HCT116 (cell line): ENCODE measurements at regions not wholly inside any gene's neighbourhood (a gene's known extent, or its start where the extent isn't known, plus 50 kb on each side); places are given as distances from the start of the nearest gene placed in this dataset.

ENCODE experiments used
- EGR1 ChIP-seq: IDR thresholded peaks from 2 replicates; pipeline ENCODE4 v1.6.1; 2012; ENCODE audit warnings: low read depth
- ELF1 ChIP-seq: IDR thresholded peaks from 2 replicates; pipeline ENCODE4 v1.6.1; 2012; ENCODE audit warnings: low read depth, borderline replicate concordance
- EZH2 ChIP-seq: fragments of 200-600 bp; sonication (generic); IDR thresholded peaks from 2 replicates; pipeline ENCODE4 v1.6.1; 2017; ENCODE audit warnings: antibody characterized with exemption, mixed run types
- EZH2phosphoT487 ChIP-seq: fragments of 200-600 bp; IDR thresholded peaks from 2 replicates; pipeline ENCODE4 v1.6.1; 2018; ENCODE audit warnings: antibody characterized with exemption, borderline replicate concordance
- POLR2A ChIP-seq: IDR thresholded peaks from 2 replicates; pipeline ENCODE4 v1.7.0; 2011; ENCODE audit warnings: borderline replicate concordance; ENCODE audit not compliant: insufficient read depth, insufficient read length; ENCODE audit errors: extremely low read depth
- POLR2AphosphoS5 ChIP-seq: IDR thresholded peaks from 2 replicates; pipeline ENCODE4 v1.6.1; 2011; ENCODE audit warnings: mild to moderate bottlenecking, low read depth, low read length, moderate library complexity
- RAD21 ChIP-seq: IDR thresholded peaks from 2 replicates; pipeline ENCODE4 v1.6.1; 2012; ENCODE audit warnings: low read depth, mild to moderate bottlenecking
- SIN3A ChIP-seq: IDR thresholded peaks from 2 replicates; pipeline ENCODE4 v1.6.1; 2012; ENCODE audit warnings: low read depth
- TCF7L2 ChIP-seq: IDR thresholded peaks from 2 replicates; pipeline ENCODE4 v1.7.0; 2011; ENCODE audit warnings: borderline replicate concordance, inconsistent platforms; ENCODE audit not compliant: insufficient read depth, insufficient read length; ENCODE audit errors: extremely low read depth
- YY1 ChIP-seq: IDR thresholded peaks from 2 replicates; pipeline ENCODE4 v1.6.1; 2011; ENCODE audit warnings: low read length, low read depth, moderate library complexity, mild to moderate bottlenecking; ENCODE audit not compliant: insufficient replicate concordance; ENCODE audit errors: extremely low read depth
- TF ChIP-seq, protein P1 (sequence below), 3 experiments: fragments of 200-600 bp in 1 of 3; sonication (generic) in 1 of 3; IDR thresholded peaks in 2 of 3; conservative IDR thresholded peaks in 1 of 3; 2 replicates each; pipeline ENCODE4 v1.5.1; 2012 to 2017; ENCODE audit warnings: low read depth in 2 of 3, low read length in 2 of 3, antibody characterized with exemption in 1 of 3, borderline replicate concordance in 1 of 3, control low read depth in 1 of 3, mild to moderate bottlenecking in 1 of 3, mixed read lengths in 1 of 3, mixed run types in 1 of 3, moderate library complexity in 1 of 3; ENCODE audit not compliant: insufficient read depth in 1 of 3
- TF ChIP-seq, protein P2 (sequence below): IDR thresholded peaks from 2 replicates; pipeline ENCODE4 v1.6.1; 2012; ENCODE audit warnings: low read depth
- TF ChIP-seq, protein P3 (sequence below): IDR thresholded peaks from 2 replicates; pipeline ENCODE4 v1.6.1; 2012

DNA sequence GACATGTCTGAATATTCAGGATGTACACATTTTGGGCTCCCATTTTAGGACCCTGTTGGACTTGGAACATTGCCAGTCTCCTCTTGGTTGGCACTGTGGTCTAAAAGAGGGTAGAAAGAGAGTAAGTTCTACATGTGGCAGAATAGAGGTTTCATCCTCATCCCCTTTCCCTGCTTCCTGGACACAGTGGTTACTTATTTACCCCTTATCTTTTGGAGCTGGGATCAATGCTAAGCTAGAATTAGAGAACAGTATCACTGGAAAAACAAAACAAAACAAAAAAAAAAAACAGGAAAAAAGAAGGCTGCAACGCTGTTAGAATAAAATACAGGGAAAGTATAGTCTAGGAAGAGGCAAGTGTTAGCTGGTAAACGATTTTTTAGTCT lies 790.6 kb downstream of the MAFB start:
- no peak for TF ChIP-seq EZH2
- TF ChIP-seq POLR2A = no peak
- TF ChIP-seq, protein P1, sequence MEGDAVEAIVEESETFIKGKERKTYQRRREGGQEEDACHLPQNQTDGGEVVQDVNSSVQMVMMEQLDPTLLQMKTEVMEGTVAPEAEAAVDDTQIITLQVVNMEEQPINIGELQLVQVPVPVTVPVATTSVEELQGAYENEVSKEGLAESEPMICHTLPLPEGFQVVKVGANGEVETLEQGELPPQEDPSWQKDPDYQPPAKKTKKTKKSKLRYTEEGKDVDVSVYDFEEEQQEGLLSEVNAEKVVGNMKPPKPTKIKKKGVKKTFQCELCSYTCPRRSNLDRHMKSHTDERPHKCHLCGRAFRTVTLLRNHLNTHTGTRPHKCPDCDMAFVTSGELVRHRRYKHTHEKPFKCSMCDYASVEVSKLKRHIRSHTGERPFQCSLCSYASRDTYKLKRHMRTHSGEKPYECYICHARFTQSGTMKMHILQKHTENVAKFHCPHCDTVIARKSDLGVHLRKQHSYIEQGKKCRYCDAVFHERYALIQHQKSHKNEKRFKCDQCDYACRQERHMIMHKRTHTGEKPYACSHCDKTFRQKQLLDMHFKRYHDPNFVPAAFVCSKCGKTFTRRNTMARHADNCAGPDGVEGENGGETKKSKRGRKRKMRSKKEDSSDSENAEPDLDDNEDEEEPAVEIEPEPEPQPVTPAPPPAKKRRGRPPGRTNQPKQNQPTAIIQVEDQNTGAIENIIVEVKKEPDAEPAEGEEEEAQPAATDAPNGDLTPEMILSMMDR (IDR thresholded peaks at IDR 0.05 in 2 of 3, conservative IDR thresholded peaks at IDR 0.05 in 1 of 3; ENCODE audit: borderline replicate concordance in 1 of 3, insufficient read depth in 1 of 3, low read depth in 2 of 3, low read length in 2 of 3) = no peak
- TF ChIP-seq, protein P2, sequence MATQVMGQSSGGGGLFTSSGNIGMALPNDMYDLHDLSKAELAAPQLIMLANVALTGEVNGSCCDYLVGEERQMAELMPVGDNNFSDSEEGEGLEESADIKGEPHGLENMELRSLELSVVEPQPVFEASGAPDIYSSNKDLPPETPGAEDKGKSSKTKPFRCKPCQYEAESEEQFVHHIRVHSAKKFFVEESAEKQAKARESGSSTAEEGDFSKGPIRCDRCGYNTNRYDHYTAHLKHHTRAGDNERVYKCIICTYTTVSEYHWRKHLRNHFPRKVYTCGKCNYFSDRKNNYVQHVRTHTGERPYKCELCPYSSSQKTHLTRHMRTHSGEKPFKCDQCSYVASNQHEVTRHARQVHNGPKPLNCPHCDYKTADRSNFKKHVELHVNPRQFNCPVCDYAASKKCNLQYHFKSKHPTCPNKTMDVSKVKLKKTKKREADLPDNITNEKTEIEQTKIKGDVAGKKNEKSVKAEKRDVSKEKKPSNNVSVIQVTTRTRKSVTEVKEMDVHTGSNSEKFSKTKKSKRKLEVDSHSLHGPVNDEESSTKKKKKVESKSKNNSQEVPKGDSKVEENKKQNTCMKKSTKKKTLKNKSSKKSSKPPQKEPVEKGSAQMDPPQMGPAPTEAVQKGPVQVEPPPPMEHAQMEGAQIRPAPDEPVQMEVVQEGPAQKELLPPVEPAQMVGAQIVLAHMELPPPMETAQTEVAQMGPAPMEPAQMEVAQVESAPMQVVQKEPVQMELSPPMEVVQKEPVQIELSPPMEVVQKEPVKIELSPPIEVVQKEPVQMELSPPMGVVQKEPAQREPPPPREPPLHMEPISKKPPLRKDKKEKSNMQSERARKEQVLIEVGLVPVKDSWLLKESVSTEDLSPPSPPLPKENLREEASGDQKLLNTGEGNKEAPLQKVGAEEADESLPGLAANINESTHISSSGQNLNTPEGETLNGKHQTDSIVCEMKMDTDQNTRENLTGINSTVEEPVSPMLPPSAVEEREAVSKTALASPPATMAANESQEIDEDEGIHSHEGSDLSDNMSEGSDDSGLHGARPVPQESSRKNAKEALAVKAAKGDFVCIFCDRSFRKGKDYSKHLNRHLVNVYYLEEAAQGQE = no peak
- TF ChIP-seq EGR1 = no peak
- no peak for TF ChIP-seq POLR2AphosphoS5
- TF ChIP-seq EZH2phosphoT487 = no peak
- TF ChIP-seq, protein P3, sequence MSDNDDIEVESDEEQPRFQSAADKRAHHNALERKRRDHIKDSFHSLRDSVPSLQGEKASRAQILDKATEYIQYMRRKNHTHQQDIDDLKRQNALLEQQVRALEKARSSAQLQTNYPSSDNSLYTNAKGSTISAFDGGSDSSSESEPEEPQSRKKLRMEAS = no peak
- no peak for TF ChIP-seq RAD21
- TF ChIP-seq SIN3A = no peak
- TF ChIP-seq TCF7L2 = no peak
- TF ChIP-seq YY1 = no peak
- no peak for TF ChIP-seq ELF1
